Left ventricle myocardium inferior (tissue), 1 donor: ENCODE measurements at regions not wholly inside any gene's neighbourhood (a gene's known extent, or its start where the extent isn't known, plus 50 kb on each side); places are given as distances from the start of the nearest gene placed in this dataset.

Experiments
- DNase-seq: peaks from one replicate; pipeline ENCODE4 v3.0.0-alpha.2; 2020
- H3K27ac ChIP-seq: fragments of 200-600 bp; replicated peaks from 2 replicates; pipeline ENCODE4 v1.8.0; 2021
- H3K27me3 ChIP-seq: fragments of 200-600 bp; 2 replicates; pipeline ENCODE4 v1.8.0; 2021; ENCODE audit warnings: low read depth
- H3K36me3 ChIP-seq: fragments of 200-600 bp; 2 replicates; pipeline ENCODE4 v1.8.0; 2021
- H3K4me1 ChIP-seq: fragments of 200-600 bp; 2 replicates; pipeline ENCODE4 v1.8.0; 2021
- H3K4me3 ChIP-seq: fragments of 200-600 bp; 2 replicates; pipeline ENCODE4 v1.8.0; 2021; ENCODE audit warnings: mild to moderate bottlenecking, moderate library complexity
- H3K9me3 ChIP-seq: fragments of 200-600 bp; replicated peaks from 2 replicates; pipeline ENCODE4 v1.8.0; 2021
- CTCF ChIP-seq: fragments of 200-600 bp; IDR thresholded peaks from 2 replicates; pipeline ENCODE4 v1.8.0; 2021; ENCODE audit warnings: antibody characterized with exemption, mild to moderate bottlenecking, borderline replicate concordance
- intact Hi-C: fragments of 100-400 bp; cut with micrococcal nuclease; formaldehyde crosslinking; loops from one replicate; pipeline ENCODE4 v1.11.0; 2022
- donor health status: DM: no; HTN: yes; CAD: no; lungs with severe emphysema.

GRCh38 chr15:93942269-93942694 is 289.1 kb upstream of the MCTP2 start:
- H3K36me3 ChIP-seq, result no peaks in the 10 kb centered on the region
- peak overlapping the region; percentile 54 for H3K27ac ChIP-seq
- TF ChIP-seq CTCF, result no peak
- no peak for DNase-seq
- no peak overlapping the region for H3K4me3 ChIP-seq
- H3K4me1 ChIP-seq, result no peaks in the 10 kb centered on the region
- no peaks in the 10 kb centered on the region for H3K9me3 ChIP-seq
- intact Hi-C loops, result no loop called here
- H3K27me3 ChIP-seq, result peaks cover 10% of the 10 kb centered on the region

DNA sequence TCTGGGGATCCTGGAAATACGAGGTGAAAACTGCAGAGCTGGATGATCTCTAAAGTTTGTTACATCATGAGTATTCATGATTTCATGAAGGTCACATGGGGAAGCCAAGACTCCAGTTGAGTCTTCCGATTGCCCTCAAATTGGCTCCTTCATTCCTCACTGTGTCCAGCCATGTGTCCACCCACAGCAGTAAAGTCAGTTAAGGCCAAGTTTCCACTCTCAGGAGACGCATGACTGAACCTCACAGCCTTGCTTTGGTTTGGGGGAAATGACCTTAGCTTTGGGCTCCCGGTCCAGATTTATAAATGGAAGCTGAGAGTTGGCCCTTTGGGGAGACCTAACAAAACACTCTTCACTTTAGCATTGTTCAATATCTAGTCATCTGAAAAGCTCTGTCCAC is 289.7 kb upstream of the MCTP2 start:
- no peak for TF ChIP-seq CTCF
- H3K27ac ChIP-seq, result peak overlapping the region; percentile 54
- no peak overlapping the region for H3K4me3 ChIP-seq
- H3K36me3 ChIP-seq, result no peaks in the 10 kb centered on the region
- peaks cover 8% of the 10 kb centered on the region for H3K27me3 ChIP-seq
- intact Hi-C loops, result no loop called here
- H3K9me3 ChIP-seq, result no peaks in the 10 kb centered on the region
- no peaks in the 10 kb centered on the region for H3K4me1 ChIP-seq
- no peak for DNase-seq

DNA sequence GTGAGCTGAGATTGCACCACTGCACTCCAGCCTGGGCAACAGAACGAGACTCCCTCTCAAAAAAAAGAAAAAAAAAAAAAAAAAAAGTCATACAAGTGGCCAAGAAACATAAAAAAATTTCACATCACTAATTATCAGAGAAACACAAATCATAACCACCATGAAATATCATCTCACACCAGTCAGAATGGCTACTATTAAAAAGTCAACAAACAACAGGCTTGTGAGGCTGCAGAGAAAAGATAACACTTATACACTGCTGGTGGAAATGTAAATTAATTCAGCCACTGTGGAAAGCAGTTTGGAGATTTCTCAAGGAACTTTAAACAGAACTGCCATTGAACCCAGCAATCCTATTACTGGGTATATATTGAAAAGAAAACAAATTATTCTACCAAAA is 291.1 kb upstream of the MCTP2 start:
- H3K27me3 ChIP-seq, result peaks cover 8% of the 10 kb centered on the region
- H3K4me3 ChIP-seq, result no peak overlapping the region
- H3K4me1 ChIP-seq, result no peaks in the 10 kb centered on the region
- intact Hi-C loops, result no loop called here
- H3K27ac ChIP-seq, result no peak overlapping the region
- DNase-seq, result no peak
- no peaks in the 10 kb centered on the region for H3K9me3 ChIP-seq
- no peak for TF ChIP-seq CTCF
- H3K36me3 ChIP-seq, result no peaks in the 10 kb centered on the region

DNA sequence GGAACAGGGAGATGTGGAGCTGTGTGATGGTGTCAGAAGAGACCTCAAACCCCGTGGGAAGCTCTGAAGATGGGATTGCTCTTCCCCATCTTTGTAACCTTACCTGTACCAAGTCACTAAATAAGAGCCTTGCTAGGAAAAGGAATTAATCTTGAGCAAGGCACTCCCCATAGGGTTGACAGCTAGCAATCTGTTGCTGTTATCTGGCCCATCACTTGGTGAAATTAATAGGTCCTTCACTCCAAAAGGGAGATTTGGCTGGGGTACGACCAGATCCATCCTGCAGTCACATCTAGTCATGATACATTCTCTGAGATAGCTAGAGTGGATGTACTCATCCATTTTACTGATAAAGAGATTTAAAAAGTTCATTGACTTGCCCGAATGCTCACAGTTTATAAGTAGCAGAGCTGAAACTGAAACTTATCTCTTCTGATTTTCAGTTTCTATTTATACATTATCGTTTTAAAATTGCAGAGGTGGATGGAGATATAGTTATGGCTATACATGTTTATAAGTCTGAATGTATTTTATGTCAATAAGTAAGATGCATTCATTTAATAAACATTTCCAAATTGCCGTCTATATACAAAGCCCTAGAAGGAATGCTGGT is 299.1 kb upstream of the MCTP2 start:
- Histone ChIP-seq H3K4me1 (peaks cover 2% of the 10 kb centered on the region), H3K27me3 (peaks cover 14% of the 10 kb centered on the region), H3K36me3 (no peaks in the 10 kb centered on the region), H3K4me3 (no peak overlapping the region), H3K9me3 (no peaks in the 10 kb centered on the region), H3K27ac (no peak overlapping the region)
- intact Hi-C loops, result no loop called here
- no peak for TF ChIP-seq CTCF
- DNase-seq, result no peak

DNA sequence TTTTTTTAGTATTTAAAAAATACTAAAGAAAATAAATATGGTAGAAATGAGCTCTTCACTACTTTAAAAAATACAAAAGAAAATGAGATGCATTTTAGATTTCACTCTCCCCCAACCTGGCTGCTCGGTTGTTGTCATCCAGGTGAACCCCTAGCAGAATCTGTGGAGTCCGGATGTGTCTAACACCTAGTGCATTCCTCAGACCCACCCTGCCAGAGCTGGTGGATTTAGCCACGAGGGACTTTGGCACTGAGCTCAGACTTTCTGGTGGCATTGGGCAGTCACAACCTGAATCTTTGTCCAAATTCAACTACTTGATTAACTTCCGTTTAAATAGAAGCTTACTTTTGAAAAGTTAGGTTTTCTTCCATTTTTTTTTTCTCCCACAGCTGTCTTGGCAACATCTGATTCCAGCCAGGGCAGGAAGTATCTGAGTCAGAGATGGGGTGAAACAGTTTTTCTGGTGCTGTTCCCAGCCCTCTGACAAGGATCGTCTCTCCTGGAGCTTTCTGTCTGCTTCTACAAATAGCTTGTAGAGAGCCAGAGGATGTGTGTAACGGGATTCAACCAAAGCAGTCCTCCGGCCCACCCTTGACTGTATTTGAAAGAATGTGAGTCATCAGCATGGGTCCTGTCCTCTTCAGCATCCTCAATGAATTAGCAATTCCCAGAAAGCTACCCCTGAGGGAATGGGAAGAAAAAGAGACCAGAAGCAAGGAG is 301.8 kb upstream of the MCTP2 start:
- Histone ChIP-seq H3K9me3 (no peaks in the 10 kb centered on the region), H3K4me1 (peaks cover 2% of the 10 kb centered on the region), H3K4me3 (no peak overlapping the region), H3K27me3 (peaks cover 14% of the 10 kb centered on the region), H3K36me3 (no peaks in the 10 kb centered on the region), H3K27ac (peak overlapping the region; percentile 68)
- peak; percentile 37 for DNase-seq
- TF ChIP-seq CTCF, result no peak
- intact Hi-C loops, result no loop called here
